Neutrophil (primary cell): ENCODE measurements at regions not wholly inside any gene's neighbourhood (a gene's known extent, or its start where the extent isn't known, plus 50 kb on each side); places are given as distances from the start of the nearest gene placed in this dataset.

ENCODE experiments used
- H3K27ac ChIP-seq: fragments of 200-600 bp; sonication (generic); 2 replicates; pipeline ENCODE4 v1.5.1; 2016; ENCODE audit warnings: mild to moderate bottlenecking, moderate library complexity
- H3K27me3 ChIP-seq: fragments of 200-600 bp; sonication (generic); 2 replicates; pipeline ENCODE4 v1.6.0; 2016; ENCODE audit warnings: mild to moderate bottlenecking
- H3K36me3 ChIP-seq: fragments of 200-600 bp; sonication (generic); 2 replicates; pipeline ENCODE4 v1.5.1; 2017
- H3K4me1 ChIP-seq, 2 experiments: fragments of 200-600 bp in 1 of 2; sonication (generic) in 1 of 2; 1 replicate in 1 of 2; 2 replicates in 1 of 2; pipeline versions ENCODE4 v1.5.1 to v1.6.1; 2013 to 2016; ENCODE audit warnings: low read depth in 1 of 2, low read length in 1 of 2, mild to moderate bottlenecking in 1 of 2, moderate library complexity in 1 of 2; ENCODE audit not compliant: control insufficient read depth in 1 of 2, insufficient read depth in 1 of 2
- H3K4me3 ChIP-seq, 2 experiments: fragments of 200-600 bp in 1 of 2; sonication (generic) in 1 of 2; 1 replicate in 1 of 2; 2 replicates in 1 of 2; pipeline ENCODE4 v1.5.1; 2013 to 2016; ENCODE audit warnings: low read depth in 1 of 2, low read length in 1 of 2, mild to moderate bottlenecking in 1 of 2, moderate library complexity in 1 of 2
- H3K9me3 ChIP-seq: fragments of 200-600 bp; sonication (generic); 2 replicates; pipeline ENCODE4 v1.5.1; 2016
- CTCF ChIP-seq: fragments of 200-600 bp; sonication (generic); IDR thresholded peaks from 2 replicates; pipeline ENCODE4 v1.5.1; 2016; ENCODE audit warnings: antibody characterized with exemption

- H3K36me3 ChIP-seq: no peaks in the 10 kb centered on the region
- H3K9me3 ChIP-seq: no peaks in the 10 kb centered on the region
- H3K4me1 ChIP-seq: no peaks in the 10 kb centered on the region
- TF ChIP-seq CTCF: no peak
- H3K27me3 ChIP-seq: no peaks in the 10 kb centered on the region
- H3K27ac ChIP-seq: no peak overlapping the region
- no peak overlapping the region for H3K4me3 ChIP-seq
Observed at GRCh38 chr2:211086049-211086448, 529.6 kb downstream of the CPS1 start.

GRCh38 chr2:211089127-211089526, 532.7 kb downstream of the CPS1 start:
- H3K9me3 ChIP-seq: no peaks in the 10 kb centered on the region
- H3K4me3 ChIP-seq: no peak overlapping the region
- no peaks in the 10 kb centered on the region for H3K27me3 ChIP-seq
- H3K4me1 ChIP-seq: no peaks in the 10 kb centered on the region
- no peak for TF ChIP-seq CTCF
- no peak overlapping the region for H3K27ac ChIP-seq
- no peaks in the 10 kb centered on the region for H3K36me3 ChIP-seq

- TF ChIP-seq CTCF: no peak
Observed at GRCh38 chr2:211093743-211094303, 537.4 kb downstream of the CPS1 start.

GRCh38 chr2:211103989-211104388, 547.6 kb downstream of the CPS1 start:
- Histone ChIP-seq H3K4me1 (no peaks in the 10 kb centered on the region), H3K9me3 (no peaks in the 10 kb centered on the region), H3K27me3 (no peaks in the 10 kb centered on the region), H3K27ac (no peak overlapping the region), H3K4me3 (no peak overlapping the region), H3K36me3 (no peaks in the 10 kb centered on the region)
- TF ChIP-seq CTCF: no peak

More at GRCh38 chr2:211093743-211094303, 537.4 kb downstream of the CPS1 start:
- Histone ChIP-seq H3K4me1 (no peaks in the 10 kb centered on the region), H3K9me3 (no peaks in the 10 kb centered on the region), H3K36me3 (no peaks in the 10 kb centered on the region), H3K27ac (no peak overlapping the region), H3K4me3 (no peak overlapping the region), H3K27me3 (no peaks in the 10 kb centered on the region)

GRCh38 chr2:211113334-211114175, 557.2 kb downstream of the CPS1 start:
- no peak overlapping the region for H3K27ac ChIP-seq
- H3K27me3 ChIP-seq: no peaks in the 10 kb centered on the region
- H3K4me3 ChIP-seq: no peak overlapping the region
- no peak for TF ChIP-seq CTCF
- no peaks in the 10 kb centered on the region for H3K36me3 ChIP-seq
- H3K4me1 ChIP-seq: no peaks in the 10 kb centered on the region
- H3K9me3 ChIP-seq: no peaks in the 10 kb centered on the region
